Psoas muscle (tissue), 7 donors: ENCODE measurements at regions not wholly inside any gene's neighbourhood (a gene's known extent, or its start where the extent isn't known, plus 50 kb on each side); places are given as distances from the start of the nearest gene placed in this dataset.

Source experiments
- ATAC-seq, 4 donors: fragments of 200-7000 bp; cut with Tn5 transposase; one replicate each; pipeline ENCODE4 v1.9.1; 2020; ENCODE audit warnings: moderate library complexity in 3 of 4, mild to moderate bottlenecking in 2 of 4
- DNase-seq, 2 donors: peaks; one replicate each; pipeline ENCODE4 v3.0.0-alpha.2; 2020
- H3K27ac ChIP-seq: fragments of 200-600 bp; one replicate; pipeline ENCODE4 v1.8.0; 2022
- H3K27me3 ChIP-seq, 3 donors: fragments of 200-600 bp in 1 of 3; one replicate each; pipeline versions ENCODE4 v1.6.1 to v1.8.0; 2013 to 2022; ENCODE audit warnings: low read length in 2 of 3, mild to moderate bottlenecking in 2 of 3, moderate library complexity in 1 of 3; ENCODE audit not compliant: insufficient read depth in 3 of 3
- H3K36me3 ChIP-seq, 2 donors: fragments of 200-600 bp in 1 of 2; one replicate each; pipeline versions ENCODE4 v1.6.1 to v1.8.0; 2013 to 2022; ENCODE audit warnings: low read depth in 1 of 2, mild to moderate bottlenecking in 1 of 2, moderate library complexity in 1 of 2; ENCODE audit not compliant: insufficient read depth in 1 of 2
- H3K4me1 ChIP-seq: fragments of 200-600 bp; one replicate; pipeline ENCODE4 v1.8.0; 2022
- H3K4me3 ChIP-seq: fragments of 200-600 bp; one replicate; pipeline ENCODE4 v1.8.0; 2022; ENCODE audit warnings: mild to moderate bottlenecking
- H3K9me3 ChIP-seq: fragments of 200-600 bp; one replicate; pipeline ENCODE4 v1.8.0; 2022
- CTCF ChIP-seq: fragments of 200-600 bp; IDR thresholded peaks from one replicate; pipeline ENCODE4 v1.8.0; 2022; ENCODE audit warnings: antibody characterized with exemption
- WGBS, 3 donors: extraction: QIAGEN DNeasy Blood & Tissue Kit; methylation state at CpG; one replicate each; pipeline versions ENCODE4 v1.1.6 to v1.1.7; 2013; 5-methylcytosine and 5-hydroxymethylcytosine counted together
- intact Hi-C, 2 donors: fragments of 100-400 bp; cut with DNase I; formaldehyde crosslinking; loops; one replicate each; pipeline versions ENCODE4 v1.11.0 to v1.14.2; 2022
- donor health status: healthy with polysubstance abuse.
- donor health status: DM: no; HTN: no; CAD: no; lungs with moderate emphysema.
- donor health status: Bipolar disorder and iron deficiency.
- donor health status: healthy.
- donor health status: DM: yes; HTN: yes; CAD: no.
- donor health status: DM: no; HTN: no; CAD: no.
- donor health status: DM: yes; HTN: yes; CAD: no.

DNA sequence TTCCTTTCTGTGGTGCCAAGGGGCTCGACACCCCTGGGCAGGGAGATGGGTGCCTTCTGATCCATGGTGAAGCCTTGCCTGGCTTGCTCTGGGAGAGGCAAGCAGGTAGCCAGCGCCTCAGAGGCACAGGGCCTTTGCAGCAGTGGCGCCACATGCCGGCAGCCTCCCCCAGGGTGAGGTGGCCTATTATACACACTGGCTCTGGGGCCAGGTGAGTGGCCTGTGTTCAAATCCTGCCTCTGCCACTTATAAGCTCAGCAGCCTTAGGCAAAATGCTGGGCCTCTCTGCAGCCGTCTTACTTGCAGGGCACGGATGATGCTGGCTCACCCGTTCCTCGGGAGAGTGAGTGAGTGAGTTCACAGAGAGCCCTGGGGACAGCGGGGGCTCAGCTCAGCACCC, 176.9 kb downstream of the TFAP2C start:
- Histone ChIP-seq H3K9me3 (no peaks in the 10 kb centered on the region), H3K27me3 (peaks cover 0 to 8% (median 6%) of the 10 kb centered on the region in 3 donors)
- 87 to 91% (median 88%) methylated on average over 9 of the region's 9 CpGs for WGBS, 3 donors

GRCh38 chr20:56806952-56807517, 177.9 kb downstream of the TFAP2C start:
- ATAC-seq: no peak
- intact Hi-C loops: no loop called here
- H3K36me3 ChIP-seq: no peaks in the 10 kb centered on the region
- WGBS, 3 donors: 34 to 38% (median 38%) methylated on average over 18 of the region's 18 CpGs
- no peak for TF ChIP-seq CTCF
- no peak overlapping the region for H3K27ac ChIP-seq
- H3K9me3 ChIP-seq: no peaks in the 10 kb centered on the region
- no peak for DNase-seq
- no peak overlapping the region for H3K4me3 ChIP-seq
- peaks cover 0 to 8% (median 6%) of the 10 kb centered on the region in 3 donors for H3K27me3 ChIP-seq
- no peaks in the 10 kb centered on the region for H3K4me1 ChIP-seq

More for the DNA sequence above, 176.9 kb downstream of the TFAP2C start:
- Histone ChIP-seq H3K4me3 (no peak overlapping the region), H3K27ac (no peak overlapping the region), H3K4me1 (no peaks in the 10 kb centered on the region), H3K36me3 (no peaks in the 10 kb centered on the region)
- ATAC-seq (no peak), DNase-seq (no peak)
- intact Hi-C loops: no loop called here
- TF ChIP-seq CTCF: no peak

DNA sequence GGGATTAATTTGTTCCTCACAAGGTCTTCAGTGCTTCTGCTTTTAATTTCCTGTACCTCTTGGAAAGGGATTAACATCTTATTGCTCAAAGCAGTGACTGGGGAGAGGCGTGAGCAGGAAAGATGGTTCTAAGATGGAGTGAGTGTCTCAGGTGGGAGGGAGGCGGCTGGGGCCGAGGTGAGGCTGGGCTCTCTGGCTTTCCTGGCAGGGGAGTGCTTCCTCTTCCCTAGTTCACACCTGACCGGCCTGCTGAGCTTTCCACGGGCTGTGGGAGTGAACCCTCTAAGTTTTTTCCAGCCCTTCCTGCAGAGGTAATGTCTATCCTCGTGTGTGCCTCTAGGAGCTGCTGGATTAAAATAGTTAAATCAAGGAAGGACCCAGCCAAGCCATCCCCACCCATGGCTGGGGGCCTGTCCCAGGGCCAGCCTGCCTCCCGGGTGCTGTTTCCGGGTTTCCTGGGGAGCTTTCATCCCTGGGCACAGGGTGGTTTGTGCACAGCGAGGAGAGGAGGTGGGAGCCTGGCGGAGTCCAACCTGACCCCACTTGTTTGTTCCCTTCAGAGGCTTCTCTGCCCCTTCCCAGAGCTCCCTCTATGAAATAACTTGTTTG, 179.1 kb downstream of the TFAP2C start:
- no peak for TF ChIP-seq CTCF
- H3K4me3 ChIP-seq: no peak overlapping the region
- H3K36me3 ChIP-seq: no peaks in the 10 kb centered on the region
- H3K9me3 ChIP-seq: no peaks in the 10 kb centered on the region
- WGBS, 3 donors: 38 to 39% (median 39%) methylated on average over 10 of the region's 10 CpGs
- intact Hi-C loops: no loop called here
- no peak for ATAC-seq
- H3K27me3 ChIP-seq: peaks cover 0 to 8% (median 6%) of the 10 kb centered on the region in 3 donors
- no peaks in the 10 kb centered on the region for H3K4me1 ChIP-seq
- DNase-seq: no peak
- H3K27ac ChIP-seq: no peak overlapping the region

DNA sequence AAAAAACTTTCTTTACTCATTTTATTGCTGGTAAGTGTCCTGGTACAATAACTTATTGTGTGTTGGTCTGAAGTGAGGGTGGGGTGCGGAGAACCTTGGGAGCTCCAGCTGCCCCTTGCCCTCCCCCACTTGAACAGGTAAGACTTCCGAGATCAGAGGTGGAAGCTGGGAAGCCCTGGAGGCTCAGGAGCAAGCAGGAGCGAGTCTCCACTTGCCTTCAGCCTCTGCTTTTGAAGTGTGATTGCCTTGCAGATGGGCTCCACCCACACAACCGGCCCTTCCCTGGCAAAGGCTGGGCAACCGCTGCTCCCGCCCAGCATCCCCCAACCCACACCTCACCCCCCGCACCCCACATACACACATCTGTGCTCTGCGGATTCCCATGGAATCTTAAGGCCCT, 179.6 kb downstream of the TFAP2C start:
- intact Hi-C loops: no loop called here
- no peak for ATAC-seq
- 25 to 31% (median 26%) methylated on average over 8 of the region's 8 CpGs for WGBS, 3 donors
- no peak overlapping the region for H3K27ac ChIP-seq
- no peaks in the 10 kb centered on the region for H3K36me3 ChIP-seq
- no peak overlapping the region for H3K4me3 ChIP-seq
- TF ChIP-seq CTCF: no peak
- peaks cover 0 to 8% (median 6%) of the 10 kb centered on the region in 3 donors for H3K27me3 ChIP-seq
- no peaks in the 10 kb centered on the region for H3K9me3 ChIP-seq
- no peaks in the 10 kb centered on the region for H3K4me1 ChIP-seq
- DNase-seq: no peak

DNA sequence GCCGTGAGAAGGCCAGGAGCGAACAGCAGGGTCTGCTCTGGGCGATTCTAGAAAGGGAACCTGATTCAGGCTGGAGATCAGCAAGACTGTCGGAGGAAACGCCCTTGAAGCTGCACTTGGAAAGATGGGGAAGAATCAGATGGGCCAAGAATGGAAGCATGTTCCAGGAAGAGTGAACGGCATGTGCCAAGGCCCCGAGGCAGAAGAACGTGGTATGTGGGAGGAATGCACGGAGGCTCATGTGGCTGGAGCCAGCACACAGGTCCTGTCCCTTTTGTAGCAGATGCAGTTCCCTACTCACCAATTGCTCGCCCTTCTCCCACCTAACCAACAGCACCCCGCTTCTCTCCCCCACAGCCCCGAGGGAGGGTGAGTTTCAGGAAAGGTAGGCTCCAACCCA, 180.6 kb downstream of the TFAP2C start:
- intact Hi-C loops: no loop called here
- Histone ChIP-seq H3K4me1 (no peaks in the 10 kb centered on the region), H3K36me3 (no peaks in the 10 kb centered on the region), H3K9me3 (no peaks in the 10 kb centered on the region), H3K27me3 (peaks cover 0 to 8% (median 6%) of the 10 kb centered on the region in 3 donors), H3K27ac (no peak overlapping the region), H3K4me3 (no peak overlapping the region)
- no peak for ATAC-seq
- no peak for DNase-seq
- WGBS, 3 donors: 71 to 82% (median 74%) methylated on average over 12 of the region's 12 CpGs
- TF ChIP-seq CTCF: no peak
